WTC11 (cell line): ENCODE measurements at regions not wholly inside any gene's neighbourhood (a gene's known extent, or its start where the extent isn't known, plus 50 kb on each side); places are given as distances from the start of the nearest gene placed in this dataset.

ENCODE experiments used
- CTCF ChIP-seq: fragments of 200-600 bp; IDR thresholded peaks from 2 replicates; pipeline ENCODE4 v1.8.0; 2022; ENCODE audit warnings: antibody characterized with exemption
- NR3C1 ChIP-seq: sonication (generic); formaldehyde crosslinking; conservative IDR thresholded peaks from 2 replicates; pipeline ENCODE4 v1.8.1; 2023; ENCODE audit warnings: low read depth, mild to moderate bottlenecking, missing genetic modification reagents
- USF1 ChIP-seq: sonication (generic); formaldehyde crosslinking; IDR thresholded peaks from 2 replicates; pipeline ENCODE4 v1.8.0; 2022; ENCODE audit warnings: mild to moderate bottlenecking, missing genetic modification reagents
- ZSCAN18 ChIP-seq: fragments of 250-450 bp; sonication (Bioruptor Pico); IDR thresholded peaks from 2 replicates; pipeline ENCODE4 v2.1.2; 2022; ENCODE audit warnings: mild to moderate bottlenecking, moderate library complexity
- TF ChIP-seq, protein P1 (sequence below): sonication (generic); formaldehyde crosslinking; IDR thresholded peaks from 2 replicates; pipeline ENCODE4 v1.8.1; 2023; ENCODE audit warnings: mild to moderate bottlenecking, missing genetic modification reagents

GRCh38 chrX:44693255-44693654, 150.6 kb upstream of the DUSP21 start:
- TF ChIP-seq CTCF = no peak
- TF ChIP-seq USF1 (CRISPR knock-in tag) = no peak
- TF ChIP-seq, protein P1, sequence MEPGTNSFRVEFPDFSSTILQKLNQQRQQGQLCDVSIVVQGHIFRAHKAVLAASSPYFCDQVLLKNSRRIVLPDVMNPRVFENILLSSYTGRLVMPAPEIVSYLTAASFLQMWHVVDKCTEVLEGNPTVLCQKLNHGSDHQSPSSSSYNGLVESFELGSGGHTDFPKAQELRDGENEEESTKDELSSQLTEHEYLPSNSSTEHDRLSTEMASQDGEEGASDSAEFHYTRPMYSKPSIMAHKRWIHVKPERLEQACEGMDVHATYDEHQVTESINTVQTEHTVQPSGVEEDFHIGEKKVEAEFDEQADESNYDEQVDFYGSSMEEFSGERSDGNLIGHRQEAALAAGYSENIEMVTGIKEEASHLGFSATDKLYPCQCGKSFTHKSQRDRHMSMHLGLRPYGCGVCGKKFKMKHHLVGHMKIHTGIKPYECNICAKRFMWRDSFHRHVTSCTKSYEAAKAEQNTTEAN = no peak
- TF ChIP-seq NR3C1 (CRISPR knock-in tag) = no peak
- no peak for TF ChIP-seq ZSCAN18 (CRISPR knock-in tag)
